ENCODE measurements at regions not wholly inside any gene's neighbourhood (a gene's known extent, or its start where the extent isn't known, plus 50 kb on each side); places are given as distances from the start of the nearest gene placed in this dataset.

- Histone ChIP-seq H4K20me1 (ENCODE audit: control insufficient read depth, insufficient read depth, low read length, poor library complexity, severe bottlenecking) (no peaks in the 10 kb centered on the region), H3K27ac (ENCODE audit: low read length in 2 of 2) (no peak overlapping the region), H3K9ac (ENCODE audit: low read length) (no peak overlapping the region), H3K4me1 (ENCODE audit: control insufficient read depth in 2 of 2, insufficient read depth in 2 of 2, low read length in 2 of 2) (no peaks in the 10 kb centered on the region), H3K4me3 (ENCODE audit: control extremely low read depth in 1 of 5, extremely low read depth in 1 of 5, insufficient read depth in 1 of 5, low read depth in 2 of 5, low read length in 4 of 5) (no peak overlapping the region), H3K9me3 (ENCODE audit: control extremely low read depth in 1 of 3, control insufficient read depth in 2 of 3, insufficient read depth in 1 of 3, low read length in 2 of 3) (no peaks in the 10 kb centered on the region), H3K4me2 (replicated peaks; ENCODE audit: low read depth, low read length, poor library complexity, severe bottlenecking) (no peak overlapping the region), H3K36me3 (replicated peaks in 1 of 2; ENCODE audit: control extremely low read depth in 1 of 2, control insufficient read depth in 1 of 2, extremely low read depth in 1 of 2, insufficient read depth in 2 of 2, low read length in 1 of 2) (no peaks in the 10 kb centered on the region), H3K27me3 (replicated peaks in 1 of 4; ENCODE audit: control extremely low read depth in 1 of 4, control insufficient read depth in 3 of 4, insufficient read depth in 4 of 4, low read length in 3 of 4) (no peaks in the 10 kb centered on the region), H2AFZ (ENCODE audit: insufficient read depth, low read depth, low read length, poor library complexity, severe bottlenecking) (no peak overlapping the region), H3K79me2 (ENCODE audit: control insufficient read depth, insufficient read depth, low read length) (no peaks in the 10 kb centered on the region)
- no peak overlapping the region for H3K27ac Mint-ChIP-seq
- no peak for ATAC-seq (ENCODE audit: low read depth)
- DNase-seq = no peak
- peaks cover 3% of the 10 kb centered on the region for H3K9me3 Mint-ChIP-seq (ENCODE audit: insufficient read depth)
- H3K27me3 Mint-ChIP-seq = no peaks in the 10 kb centered on the region
- intact Hi-C loops (cut with micrococcal nuclease) = no loop called here
- TF ChIP-seq EZH2 (IDR thresholded peaks at IDR 0.05; ENCODE audit: borderline replicate concordance, insufficient read depth, low read depth, low read length, poor library complexity, severe bottlenecking) (no peak), CTCF (IDR thresholded peaks at IDR 0.05) (no peak)
- POLR2A ChIA-PET = no interaction called here
- no peak overlapping the region for H3K4me3 Mint-ChIP-seq
- no peaks in the 10 kb centered on the region for H3K4me1 Mint-ChIP-seq
- CTCF ChIA-PET = no interaction called here
Observed at GRCh38 chr7:120108376-120108775, 164.6 kb upstream of the KCND2 start.

- Histone ChIP-seq H3K9ac (ENCODE audit: low read length) (no peak overlapping the region), H3K79me2 (ENCODE audit: control insufficient read depth, insufficient read depth, low read length) (no peaks in the 10 kb centered on the region), H3K9me3 (ENCODE audit: control extremely low read depth in 1 of 3, control insufficient read depth in 2 of 3, insufficient read depth in 1 of 3, low read length in 2 of 3) (no peaks in the 10 kb centered on the region), H3K36me3 (replicated peaks in 1 of 2; ENCODE audit: control extremely low read depth in 1 of 2, control insufficient read depth in 1 of 2, extremely low read depth in 1 of 2, insufficient read depth in 2 of 2, low read length in 1 of 2) (no peaks in the 10 kb centered on the region), H2AFZ (ENCODE audit: insufficient read depth, low read depth, low read length, poor library complexity, severe bottlenecking) (no peak overlapping the region), H3K4me1 (ENCODE audit: control insufficient read depth in 2 of 2, insufficient read depth in 2 of 2, low read length in 2 of 2) (no peaks in the 10 kb centered on the region), H3K27ac (ENCODE audit: low read length in 2 of 2) (no peak overlapping the region), H3K27me3 (replicated peaks in 1 of 4; ENCODE audit: control extremely low read depth in 1 of 4, control insufficient read depth in 3 of 4, insufficient read depth in 4 of 4, low read length in 3 of 4) (no peaks in the 10 kb centered on the region), H3K4me3 (ENCODE audit: control extremely low read depth in 1 of 5, extremely low read depth in 1 of 5, insufficient read depth in 1 of 5, low read depth in 2 of 5, low read length in 4 of 5) (no peak overlapping the region), H3K4me2 (replicated peaks; ENCODE audit: low read depth, low read length, poor library complexity, severe bottlenecking) (no peak overlapping the region), H4K20me1 (ENCODE audit: control insufficient read depth, insufficient read depth, low read length, poor library complexity, severe bottlenecking) (no peaks in the 10 kb centered on the region)
- POLR2A ChIA-PET = no interaction called here
- no peaks in the 10 kb centered on the region for H3K27me3 Mint-ChIP-seq
- DNase-seq (no peak), ATAC-seq (ENCODE audit: low read depth) (no peak)
- no peak overlapping the region for H3K27ac Mint-ChIP-seq
- no peaks in the 10 kb centered on the region for H3K4me1 Mint-ChIP-seq
- H3K4me3 Mint-ChIP-seq = no peak overlapping the region
- intact Hi-C loops (cut with micrococcal nuclease) = no loop called here
- H3K9me3 Mint-ChIP-seq (ENCODE audit: insufficient read depth) = peaks cover 3% of the 10 kb centered on the region
- 89% methylated on average over 7 of the region's 8 CpGs for WGBS (ENCODE audit: insufficient coverage)
- CTCF ChIA-PET = no interaction called here
- TF ChIP-seq CTCF (IDR thresholded peaks at IDR 0.05) (no peak), EZH2 (IDR thresholded peaks at IDR 0.05; ENCODE audit: borderline replicate concordance, insufficient read depth, low read depth, low read length, poor library complexity, severe bottlenecking) (no peak)
Observed at GRCh38 chr7:120110169-120110568, 162.8 kb upstream of the KCND2 start.
